Suprapubic skin (tissue), 4 donors: ENCODE measurements at regions not wholly inside any gene's neighbourhood (a gene's known extent, or its start where the extent isn't known, plus 50 kb on each side); places are given as distances from the start of the nearest gene placed in this dataset.

Source experiments
- DNase-seq, 2 donors: peaks; one replicate each; pipeline ENCODE4 v3.0.0-alpha.2; 2019; ENCODE audit warnings: low spot score in 2 of 2
- H3K27ac ChIP-seq: fragments of 200-600 bp; sonication (generic); one replicate; pipeline ENCODE4 v1.5.1; 2019
- H3K27me3 ChIP-seq: fragments of 200-600 bp; sonication (generic); one replicate; pipeline ENCODE4 v1.5.1; 2019
- H3K36me3 ChIP-seq: fragments of 200-600 bp; sonication (generic); one replicate; pipeline ENCODE4 v1.5.1; 2019
- H3K4me1 ChIP-seq: fragments of 200-600 bp; sonication (generic); one replicate; pipeline ENCODE4 v1.5.1; 2019
- H3K4me3 ChIP-seq: fragments of 200-600 bp; sonication (generic); one replicate; pipeline ENCODE4 v1.5.1; 2019; ENCODE audit warnings: mild to moderate bottlenecking
- H3K9me3 ChIP-seq: fragments of 200-600 bp; sonication (generic); one replicate; pipeline ENCODE4 v1.5.1; 2019
- CTCF ChIP-seq, 2 donors: fragments of 200-600 bp in 1 of 2; fragments of 450-650 bp in 1 of 2; sonication (generic) in 1 of 2; IDR thresholded peaks; one replicate each; pipeline ENCODE4 v1.5.1; 2016 to 2019; ENCODE audit warnings: antibody characterized with exemption in 2 of 2, mild to moderate bottlenecking in 1 of 2, moderate library complexity in 1 of 2
- EP300 ChIP-seq: sonication (generic); formaldehyde crosslinking; IDR thresholded peaks from one replicate; pipeline ENCODE4 v1.6.1; 2017; ENCODE audit warnings: antibody characterized with exemption
- POLR2A ChIP-seq, 2 donors: fragments of 450-650 bp; IDR thresholded peaks; one replicate each; pipeline ENCODE4 v1.6.1; 2017; ENCODE audit warnings: antibody characterized with exemption in 2 of 2, mild to moderate bottlenecking in 2 of 2, moderate library complexity in 2 of 2
- POLR2AphosphoS5 ChIP-seq, 3 donors: sonication (generic); formaldehyde crosslinking; IDR thresholded peaks; one replicate each; pipeline ENCODE4 v1.6.1; 2017; ENCODE audit warnings: antibody characterized with exemption in 3 of 3
- WGBS: methylation state at CpG from one replicate; pipeline ENCODE4 v1.1.5; 2018; 5-methylcytosine and 5-hydroxymethylcytosine counted together

DNA sequence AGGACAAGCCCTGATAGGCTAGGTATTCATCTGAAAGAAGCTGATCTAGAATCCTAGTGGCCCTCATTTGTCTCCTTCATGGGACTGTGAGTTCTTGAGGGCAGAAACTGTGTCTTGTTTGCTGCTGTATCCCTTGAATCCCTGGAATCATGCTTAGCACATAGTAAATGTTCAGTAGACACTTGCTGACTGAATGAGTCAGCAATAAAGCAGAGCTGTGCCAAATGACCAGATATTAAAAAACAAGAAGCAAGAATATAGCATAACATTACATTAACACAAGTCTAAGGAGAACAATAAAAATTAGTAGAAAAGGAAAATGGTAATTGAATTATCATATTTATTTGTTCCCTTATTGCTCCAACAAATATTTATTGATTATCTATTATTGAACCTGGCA is 420.5 kb downstream of the ZSWIM6 start:
- Histone ChIP-seq H3K36me3 (no peaks in the 10 kb centered on the region), H3K27me3 (no peaks in the 10 kb centered on the region), H3K27ac (no peak overlapping the region), H3K4me1 (no peaks in the 10 kb centered on the region), H3K4me3 (no peak overlapping the region), H3K9me3 (no peaks in the 10 kb centered on the region)
- DNase-seq, result no peak
- TF ChIP-seq POLR2AphosphoS5 (IDR thresholded peaks at IDR 0.05), result no peak

GRCh38 chr5:61754792-61755191 is 422.7 kb downstream of the ZSWIM6 start:
- no peak overlapping the region for H3K4me3 ChIP-seq
- 80% methylated on average over 1 of the region's 1 CpG for WGBS
- H3K27ac ChIP-seq, result no peak overlapping the region
- H3K36me3 ChIP-seq, result no peaks in the 10 kb centered on the region
- H3K4me1 ChIP-seq, result no peaks in the 10 kb centered on the region
- DNase-seq, result no peak
- no peak for TF ChIP-seq CTCF (IDR thresholded peaks at IDR 0.05)
- TF ChIP-seq EP300, result no peak
- no peak for TF ChIP-seq POLR2AphosphoS5 (IDR thresholded peaks at IDR 0.05)
- TF ChIP-seq POLR2A (IDR thresholded peaks at IDR 0.05), result no peak
- H3K27me3 ChIP-seq, result no peaks in the 10 kb centered on the region
- H3K9me3 ChIP-seq, result no peaks in the 10 kb centered on the region

DNA sequence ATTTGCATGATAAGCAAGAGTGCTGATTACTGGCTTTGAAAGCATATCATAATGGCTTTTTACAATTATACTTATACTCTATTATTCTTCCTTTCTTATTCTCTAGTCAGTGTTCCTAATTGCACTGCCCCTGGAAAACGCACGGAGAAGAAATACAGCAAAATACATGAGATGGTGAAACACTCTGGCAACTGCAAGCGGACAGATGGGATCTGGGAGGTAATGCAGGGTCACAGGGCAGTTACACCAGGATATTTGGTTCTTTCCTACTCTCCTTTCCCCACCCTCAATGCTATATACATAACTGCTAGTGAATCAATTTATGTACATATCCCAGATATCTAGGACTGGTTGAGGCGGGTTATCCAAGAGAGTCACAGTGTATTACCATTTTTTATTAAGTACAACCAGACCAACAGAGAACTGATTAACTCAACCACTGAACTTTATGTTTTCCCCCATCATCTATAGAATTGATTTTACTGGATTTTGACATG is 423.7 kb downstream of the ZSWIM6 start:
- no peaks in the 10 kb centered on the region for H3K27me3 ChIP-seq
- WGBS, result 93% methylated on average over 4 of the region's 4 CpGs
- no peaks in the 10 kb centered on the region for H3K36me3 ChIP-seq
- TF ChIP-seq CTCF (IDR thresholded peaks at IDR 0.05) (no peak), POLR2AphosphoS5 (IDR thresholded peaks at IDR 0.05) (no peak), EP300 (no peak), POLR2A (IDR thresholded peaks at IDR 0.05) (no peak)
- H3K4me1 ChIP-seq, result no peaks in the 10 kb centered on the region
- no peaks in the 10 kb centered on the region for H3K9me3 ChIP-seq
- no peak overlapping the region for H3K4me3 ChIP-seq
- no peak for DNase-seq
- no peak overlapping the region for H3K27ac ChIP-seq

GRCh38 chr5:61758711-61759110 is 426.7 kb downstream of the ZSWIM6 start:
- H3K4me3 ChIP-seq, result no peak overlapping the region
- DNase-seq, result no peak

DNA sequence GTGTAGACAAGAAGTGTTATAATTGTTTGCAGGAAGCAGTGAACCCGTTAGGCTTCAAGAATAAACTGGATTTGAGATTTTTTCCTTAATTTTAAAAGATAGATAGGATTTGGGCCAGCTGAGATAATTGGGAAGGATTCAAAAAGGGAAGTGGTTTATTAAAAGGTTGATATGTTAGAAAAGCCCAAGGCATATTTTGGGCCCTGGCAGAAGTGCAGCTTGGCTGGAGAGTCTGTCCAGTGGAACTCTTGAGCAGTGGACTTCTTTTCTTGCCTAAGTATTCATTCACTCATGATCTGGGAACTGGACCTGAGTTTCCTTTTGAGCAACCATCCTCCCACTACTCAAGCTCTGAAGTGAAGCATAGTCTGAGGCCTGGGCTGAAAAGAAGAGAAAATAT is 433.4 kb downstream of the ZSWIM6 start:
- no peaks in the 10 kb centered on the region for H3K9me3 ChIP-seq
- H3K27me3 ChIP-seq, result no peaks in the 10 kb centered on the region
- no peaks in the 10 kb centered on the region for H3K4me1 ChIP-seq
- no peak overlapping the region for H3K4me3 ChIP-seq
- WGBS, result 58% methylated on average over 1 of the region's 1 CpG
- no peaks in the 10 kb centered on the region for H3K36me3 ChIP-seq
- no peak for TF ChIP-seq POLR2AphosphoS5 (IDR thresholded peaks at IDR 0.05)
- TF ChIP-seq CTCF (IDR thresholded peaks at IDR 0.05), result no peak
- no peak for TF ChIP-seq POLR2A (IDR thresholded peaks at IDR 0.05)
- no peak for TF ChIP-seq EP300
- H3K27ac ChIP-seq, result no peak overlapping the region
- no peak for DNase-seq

More at GRCh38 chr5:61758711-61759110, 426.7 kb downstream of the ZSWIM6 start:
- no peak overlapping the region for H3K27ac ChIP-seq
- no peaks in the 10 kb centered on the region for H3K36me3 ChIP-seq
- H3K9me3 ChIP-seq, result no peaks in the 10 kb centered on the region
- no peak for TF ChIP-seq POLR2A (IDR thresholded peaks at IDR 0.05)
- TF ChIP-seq CTCF (IDR thresholded peaks at IDR 0.05), result no peak
- TF ChIP-seq POLR2AphosphoS5 (IDR thresholded peaks at IDR 0.05), result no peak
- TF ChIP-seq EP300, result no peak
- H3K4me1 ChIP-seq, result no peaks in the 10 kb centered on the region
- H3K27me3 ChIP-seq, result no peaks in the 10 kb centered on the region
- WGBS, result 74% methylated on average over 6 of the region's 6 CpGs

DNA sequence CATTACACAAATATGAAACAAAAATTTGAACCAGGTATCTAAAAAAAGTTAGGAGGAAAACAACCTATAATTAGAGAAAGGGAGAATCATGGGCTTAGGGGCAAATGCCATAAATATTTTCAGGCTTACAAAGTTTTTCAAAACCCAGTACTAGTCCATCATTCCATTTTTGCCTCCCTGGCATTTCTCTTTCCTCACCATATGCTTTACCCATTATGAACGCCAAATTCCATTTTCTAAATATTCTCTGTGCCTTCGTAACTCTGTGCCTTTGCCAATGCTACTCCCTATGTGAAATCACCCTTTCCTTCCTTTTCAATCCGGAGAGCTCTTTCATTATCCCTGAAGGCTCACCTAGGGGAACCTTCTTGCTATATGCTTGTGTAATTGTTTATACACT is 434.1 kb downstream of the ZSWIM6 start:
- 71% methylated on average over 3 of the region's 3 CpGs for WGBS
- Histone ChIP-seq H3K27ac (no peak overlapping the region), H3K4me3 (no peak overlapping the region), H3K27me3 (no peaks in the 10 kb centered on the region), H3K4me1 (no peaks in the 10 kb centered on the region), H3K9me3 (no peaks in the 10 kb centered on the region), H3K36me3 (no peaks in the 10 kb centered on the region)
- TF ChIP-seq POLR2AphosphoS5 (IDR thresholded peaks at IDR 0.05) (no peak), EP300 (no peak), POLR2A (IDR thresholded peaks at IDR 0.05) (no peak), CTCF (IDR thresholded peaks at IDR 0.05) (no peak)
- DNase-seq, result no peak
